ENCODE measurements at regions not wholly inside any gene's neighbourhood (a gene's known extent, or its start where the extent isn't known, plus 50 kb on each side); places are given as distances from the start of the nearest gene placed in this dataset.

- no peak overlapping the region for H3K4me3 ChIP-seq
- no peaks in the 10 kb centered on the region for H3K4me1 ChIP-seq
- no peaks in the 10 kb centered on the region for H3K27me3 ChIP-seq
- H3K27ac ChIP-seq, result no peak overlapping the region
- intact Hi-C loops (cut with DNase I; ENCODE audit: low total_unique reads), result no loop called here
- no peak for TF ChIP-seq POLR2A (IDR thresholded peaks at IDR 0.05)
- no peak for TF ChIP-seq CTCF (IDR thresholded peaks at IDR 0.05)
- H3K9me3 ChIP-seq, result no peaks in the 10 kb centered on the region
- WGBS, 2 donors, result 61 to 63% methylated on average over 2 of the region's 2 CpGs
- no peak for DNase-seq
- no peaks in the 10 kb centered on the region for H3K36me3 ChIP-seq (ENCODE audit: low read depth, missing control alignments)
Observed at GRCh38 chr4:179195887-179196286, 1753.7 kb upstream of the AGA start.

- WGBS, 2 donors, result 48 to 58% methylated on average over 4 of the region's 4 CpGs
- H3K4me3 ChIP-seq, result no peak overlapping the region
- no peaks in the 10 kb centered on the region for H3K27me3 ChIP-seq
- no peak for DNase-seq
- no peaks in the 10 kb centered on the region for H3K9me3 ChIP-seq
- intact Hi-C loops (cut with DNase I; ENCODE audit: low total_unique reads), result no loop called here
- TF ChIP-seq POLR2A (IDR thresholded peaks at IDR 0.05) (no peak), CTCF (IDR thresholded peaks at IDR 0.05) (no peak)
- no peaks in the 10 kb centered on the region for H3K36me3 ChIP-seq (ENCODE audit: low read depth, missing control alignments)
- no peaks in the 10 kb centered on the region for H3K4me1 ChIP-seq
- no peak overlapping the region for H3K27ac ChIP-seq
Observed at GRCh38 chr4:179196511-179196910, 1754.3 kb upstream of the AGA start.

GRCh38 chr4:179200681-179201080, 1758.4 kb upstream of the AGA start:
- Histone ChIP-seq H3K4me3 (no peak overlapping the region), H3K27ac (no peak overlapping the region), H3K9me3 (no peaks in the 10 kb centered on the region), H3K4me1 (no peaks in the 10 kb centered on the region), H3K36me3 (ENCODE audit: low read depth, missing control alignments) (no peaks in the 10 kb centered on the region), H3K27me3 (no peaks in the 10 kb centered on the region)
- intact Hi-C loops (cut with DNase I; ENCODE audit: low total_unique reads), result no loop called here
- DNase-seq, result no peak
- 82 to 86% methylated on average over 7 of the region's 7 CpGs for WGBS, 2 donors
- TF ChIP-seq CTCF (IDR thresholded peaks at IDR 0.05) (no peak), POLR2A (IDR thresholded peaks at IDR 0.05) (no peak)

GRCh38 chr4:179225594-179225993, 1783.4 kb upstream of the AGA start:
- no peak for TF ChIP-seq POLR2A (IDR thresholded peaks at IDR 0.05)
- no peak for TF ChIP-seq CTCF (IDR thresholded peaks at IDR 0.05)
- no peak overlapping the region for H3K27ac ChIP-seq
- no peaks in the 10 kb centered on the region for H3K27me3 ChIP-seq
- intact Hi-C loops (cut with DNase I; ENCODE audit: low total_unique reads), result no loop called here
- no peaks in the 10 kb centered on the region for H3K9me3 ChIP-seq
- no peak overlapping the region for H3K4me3 ChIP-seq
- DNase-seq, result no peak
- WGBS, 2 donors, result 82 to 86% methylated on average over 5 of the region's 5 CpGs
- H3K36me3 ChIP-seq (ENCODE audit: low read depth, missing control alignments), result no peaks in the 10 kb centered on the region
- H3K4me1 ChIP-seq, result no peaks in the 10 kb centered on the region

- no peak for DNase-seq
- no peak for TF ChIP-seq POLR2A (IDR thresholded peaks at IDR 0.05)
- TF ChIP-seq CTCF (IDR thresholded peaks at IDR 0.05), result no peak
- Histone ChIP-seq H3K4me1 (no peaks in the 10 kb centered on the region), H3K9me3 (no peaks in the 10 kb centered on the region), H3K27me3 (no peaks in the 10 kb centered on the region), H3K27ac (no peak overlapping the region), H3K36me3 (ENCODE audit: low read depth, missing control alignments) (no peaks in the 10 kb centered on the region), H3K4me3 (no peak overlapping the region)
- intact Hi-C loops (cut with DNase I; ENCODE audit: low total_unique reads), result no loop called here
- 71 to 79% methylated on average over 1 of the region's 1 CpG for WGBS, 2 donors
Observed at GRCh38 chr4:179248821-179249220, 1806.6 kb upstream of the AGA start.
